ENCODE measurements at regions not wholly inside any gene's neighbourhood (a gene's known extent, or its start where the extent isn't known, plus 50 kb on each side); places are given as distances from the start of the nearest gene placed in this dataset.
"Not testable (repeated sequence)": the region's sequence is repeated elsewhere in the genome, so short reads cannot be mapped to it uniquely, and the experiment has no call there.

DNA sequence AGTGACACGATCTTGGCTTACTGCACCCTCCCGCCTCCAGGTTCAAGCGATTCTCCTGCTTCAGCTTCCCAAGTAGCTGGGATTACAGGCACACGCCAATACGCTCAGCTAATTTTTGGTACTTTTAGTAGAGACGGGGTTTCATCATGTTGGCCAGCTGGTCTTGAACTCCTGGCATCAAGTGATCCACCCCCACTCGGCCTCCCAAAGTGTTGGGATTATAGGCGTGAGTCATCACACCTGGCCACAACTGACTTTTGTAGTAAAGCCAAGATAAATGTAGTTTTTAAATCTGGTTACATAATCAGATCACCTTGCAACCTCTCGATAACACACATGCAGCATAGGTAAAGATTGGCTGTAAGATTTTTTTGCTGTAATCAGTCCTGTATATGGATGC is 657.5 kb upstream of the DPPA4 start:
- Histone ChIP-seq H3K27me3 (no peaks in the 10 kb centered on the region), H3K4me3 (no peak overlapping the region), H3K9me3 (no peaks in the 10 kb centered on the region), H3K4me1 (no peaks in the 10 kb centered on the region), H3K27ac (no peak overlapping the region), H3K36me3 (no peaks in the 10 kb centered on the region)
- intact Hi-C loops (cut with DNase I) = no loop called here
- DNase-seq (ENCODE audit: low spot score in 2 of 2) = no peak
- TF ChIP-seq, protein P1, sequence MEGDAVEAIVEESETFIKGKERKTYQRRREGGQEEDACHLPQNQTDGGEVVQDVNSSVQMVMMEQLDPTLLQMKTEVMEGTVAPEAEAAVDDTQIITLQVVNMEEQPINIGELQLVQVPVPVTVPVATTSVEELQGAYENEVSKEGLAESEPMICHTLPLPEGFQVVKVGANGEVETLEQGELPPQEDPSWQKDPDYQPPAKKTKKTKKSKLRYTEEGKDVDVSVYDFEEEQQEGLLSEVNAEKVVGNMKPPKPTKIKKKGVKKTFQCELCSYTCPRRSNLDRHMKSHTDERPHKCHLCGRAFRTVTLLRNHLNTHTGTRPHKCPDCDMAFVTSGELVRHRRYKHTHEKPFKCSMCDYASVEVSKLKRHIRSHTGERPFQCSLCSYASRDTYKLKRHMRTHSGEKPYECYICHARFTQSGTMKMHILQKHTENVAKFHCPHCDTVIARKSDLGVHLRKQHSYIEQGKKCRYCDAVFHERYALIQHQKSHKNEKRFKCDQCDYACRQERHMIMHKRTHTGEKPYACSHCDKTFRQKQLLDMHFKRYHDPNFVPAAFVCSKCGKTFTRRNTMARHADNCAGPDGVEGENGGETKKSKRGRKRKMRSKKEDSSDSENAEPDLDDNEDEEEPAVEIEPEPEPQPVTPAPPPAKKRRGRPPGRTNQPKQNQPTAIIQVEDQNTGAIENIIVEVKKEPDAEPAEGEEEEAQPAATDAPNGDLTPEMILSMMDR (IDR thresholded peaks at IDR 0.05) = no peak

- Histone ChIP-seq H3K36me3 (no peaks in the 10 kb centered on the region), H3K4me3 (no peak overlapping the region), H3K27ac (no peak overlapping the region), H3K4me1 (no peaks in the 10 kb centered on the region), H3K9me3 (no peaks in the 10 kb centered on the region), H3K27me3 (no peaks in the 10 kb centered on the region)
- no peak for DNase-seq (ENCODE audit: low spot score in 2 of 2)
- intact Hi-C loops (cut with DNase I) = no loop called here
- TF ChIP-seq, protein P1 (IDR thresholded peaks at IDR 0.05) = no peak
These were observed 658.0 kb upstream of the DPPA4 start for GRCh38 chr3:109995377-109995776.

- H3K9me3 ChIP-seq; DNase-seq (ENCODE audit: low spot score in 2 of 2); intact Hi-C loops (cut with DNase I): not testable (repeated sequence)
These were observed 664.6 kb upstream of the DPPA4 start for GRCh38 chr3:110001905-110002304.

GRCh38 chr3:110006913-110007312 is 669.6 kb upstream of the DPPA4 start:
- TF ChIP-seq, protein P1 (IDR thresholded peaks at IDR 0.05) = no peak
- H3K27me3 ChIP-seq = no peaks in the 10 kb centered on the region
- no peak overlapping the region for H3K27ac ChIP-seq
- no peaks in the 10 kb centered on the region for H3K9me3 ChIP-seq
- no peaks in the 10 kb centered on the region for H3K4me1 ChIP-seq
- H3K4me3 ChIP-seq = no peak overlapping the region
- H3K36me3 ChIP-seq = no peaks in the 10 kb centered on the region
- intact Hi-C loops (cut with DNase I) = no loop called here
- no peak for DNase-seq (ENCODE audit: low spot score in 2 of 2)

More at GRCh38 chr3:110001905-110002304, 664.6 kb upstream of the DPPA4 start:
- not testable (repeated sequence) for H3K36me3 ChIP-seq, H3K4me3 ChIP-seq, H3K27ac ChIP-seq, H3K27me3 ChIP-seq, H3K4me1 ChIP-seq

- intact Hi-C loops (cut with DNase I) = no loop called here
These were observed 678.1 kb upstream of the DPPA4 start for GRCh38 chr3:110015231-110015963.

DNA sequence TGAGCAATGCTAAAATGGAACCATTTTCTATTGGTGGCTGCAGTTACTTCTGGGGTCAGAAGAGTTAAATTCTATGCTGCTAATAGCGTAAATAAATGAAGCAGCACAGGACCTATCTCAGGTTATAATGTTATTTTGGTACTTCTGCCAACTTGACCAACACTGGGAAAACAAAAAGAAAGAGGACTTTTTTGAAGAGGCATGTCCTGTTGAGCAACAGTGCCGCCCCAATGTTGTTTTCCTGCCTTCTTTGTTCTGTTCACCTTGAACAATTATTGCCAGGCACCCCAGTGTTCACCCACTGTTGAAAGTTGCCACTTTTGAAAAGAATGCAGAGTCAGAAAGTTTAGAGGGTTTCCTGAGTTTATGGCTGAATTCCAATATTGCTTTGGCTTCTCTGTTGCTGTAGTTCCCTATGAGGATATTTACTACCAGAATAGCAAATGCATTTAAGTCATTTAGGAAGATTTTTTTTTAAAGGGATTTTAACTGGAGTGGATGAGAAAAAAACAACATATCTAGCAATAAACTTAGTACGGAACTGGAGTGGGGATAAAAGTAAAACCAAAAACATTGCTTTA is 679.0 kb upstream of the DPPA4 start:
- H3K9me3 ChIP-seq = no peaks in the 10 kb centered on the region
- H3K4me1 ChIP-seq = no peaks in the 10 kb centered on the region
- H3K4me3 ChIP-seq = peak overlapping the region in 1 of 2 donors; percentile 12
- H3K27me3 ChIP-seq = no peaks in the 10 kb centered on the region
- no peak for DNase-seq (ENCODE audit: low spot score in 2 of 2)
- TF ChIP-seq, protein P1 (IDR thresholded peaks at IDR 0.05) = no peak
- intact Hi-C loops (cut with DNase I) = no loop called here
- H3K27ac ChIP-seq = no peak overlapping the region
- H3K36me3 ChIP-seq = no peaks in the 10 kb centered on the region

More at GRCh38 chr3:110015231-110015963, 678.1 kb upstream of the DPPA4 start:
- H3K27me3 ChIP-seq = no peaks in the 10 kb centered on the region
- no peaks in the 10 kb centered on the region for H3K9me3 ChIP-seq
- DNase-seq (ENCODE audit: low spot score in 2 of 2) = no peak
- H3K36me3 ChIP-seq = no peaks in the 10 kb centered on the region
- TF ChIP-seq, protein P1 (IDR thresholded peaks at IDR 0.05) = no peak
- no peaks in the 10 kb centered on the region for H3K4me1 ChIP-seq
- no peak overlapping the region for H3K27ac ChIP-seq
- peak overlapping the region in 1 of 2 donors; percentile 12 for H3K4me3 ChIP-seq
